Adipocyte (in vitro differentiated cells): ENCODE measurements at regions not wholly inside any gene's neighbourhood (a gene's known extent, or its start where the extent isn't known, plus 50 kb on each side); places are given as distances from the start of the nearest gene placed in this dataset.

Experiments
- DNase-seq: peaks from one replicate; pipeline ENCODE4 v3.0.0-alpha.2; 2015; ENCODE audit warnings: low read depth
- H3K27me3 ChIP-seq: replicated peaks from 2 replicates; pipeline ENCODE4 v1.7.0; 2013; ENCODE audit warnings: mild to moderate bottlenecking, low read length, moderate library complexity; ENCODE audit not compliant: control insufficient read depth, insufficient read depth
- H3K36me3 ChIP-seq: 2 replicates; pipeline ENCODE4 v1.7.0; 2013; ENCODE audit warnings: low read length, mild to moderate bottlenecking, moderate library complexity; ENCODE audit not compliant: control insufficient read depth, insufficient read depth, severe bottlenecking
- H3K4me1 ChIP-seq: 2 replicates; pipeline ENCODE4 v1.7.0; 2013; ENCODE audit warnings: mild to moderate bottlenecking, low read length, moderate library complexity; ENCODE audit not compliant: control insufficient read depth, insufficient read depth
- H3K4me3 ChIP-seq: 2 replicates; pipeline ENCODE4 v1.7.0; 2013; ENCODE audit warnings: mild to moderate bottlenecking, low read length, moderate library complexity
- H3K9ac ChIP-seq: 2 replicates; pipeline ENCODE4 v1.7.0; 2013; ENCODE audit warnings: mild to moderate bottlenecking, low read length, moderate library complexity
- H3K9me3 ChIP-seq: 2 replicates; pipeline ENCODE4 v1.7.0; 2013; ENCODE audit warnings: mild to moderate bottlenecking, low read length, moderate library complexity; ENCODE audit not compliant: control insufficient read depth

- H3K27me3 ChIP-seq, result no peaks in the 10 kb centered on the region
- no peak overlapping the region for H3K4me3 ChIP-seq
- H3K36me3 ChIP-seq, result no peaks in the 10 kb centered on the region
- H3K9ac ChIP-seq, result no peak overlapping the region
- no peak for DNase-seq
- no peaks in the 10 kb centered on the region for H3K9me3 ChIP-seq
- no peaks in the 10 kb centered on the region for H3K4me1 ChIP-seq
Observed at GRCh38 chr3:67305160-67305559, 307.1 kb downstream of the KBTBD8 start.

GRCh38 chr3:67305922-67306321 lies 307.8 kb downstream of the KBTBD8 start:
- no peaks in the 10 kb centered on the region for H3K9me3 ChIP-seq
- H3K27me3 ChIP-seq, result no peaks in the 10 kb centered on the region
- H3K9ac ChIP-seq, result no peak overlapping the region
- H3K4me3 ChIP-seq, result no peak overlapping the region
- no peak for DNase-seq
- H3K4me1 ChIP-seq, result no peaks in the 10 kb centered on the region
- no peaks in the 10 kb centered on the region for H3K36me3 ChIP-seq

GRCh38 chr3:67311440-67311839 lies 313.3 kb downstream of the KBTBD8 start:
- Histone ChIP-seq H3K9ac (no peak overlapping the region), H3K27me3 (no peaks in the 10 kb centered on the region), H3K9me3 (no peaks in the 10 kb centered on the region), H3K4me1 (no peaks in the 10 kb centered on the region), H3K4me3 (no peak overlapping the region), H3K36me3 (no peaks in the 10 kb centered on the region)
- DNase-seq, result no peak

GRCh38 chr3:67312155-67312554 lies 314.0 kb downstream of the KBTBD8 start:
- no peak overlapping the region for H3K9ac ChIP-seq
- no peaks in the 10 kb centered on the region for H3K9me3 ChIP-seq
- H3K36me3 ChIP-seq, result no peaks in the 10 kb centered on the region
- H3K4me3 ChIP-seq, result no peak overlapping the region
- DNase-seq, result peak; percentile 1
- H3K4me1 ChIP-seq, result no peaks in the 10 kb centered on the region
- H3K27me3 ChIP-seq, result no peaks in the 10 kb centered on the region

GRCh38 chr3:67318162-67318561 lies 320.1 kb downstream of the KBTBD8 start:
- Histone ChIP-seq H3K27me3 (no peaks in the 10 kb centered on the region), H3K9me3 (peaks cover 6% of the 10 kb centered on the region)

GRCh38 chr3:67324554-67324953 lies 326.4 kb downstream of the KBTBD8 start:
- no peak for DNase-seq
- Histone ChIP-seq H3K27me3 (no peaks in the 10 kb centered on the region), H3K36me3 (no peaks in the 10 kb centered on the region), H3K4me1 (no peaks in the 10 kb centered on the region), H3K4me3 (no peak overlapping the region), H3K9ac (no peak overlapping the region), H3K9me3 (peaks cover 5% of the 10 kb centered on the region)

More at GRCh38 chr3:67318162-67318561, 320.1 kb downstream of the KBTBD8 start:
- H3K36me3 ChIP-seq, result no peaks in the 10 kb centered on the region
- no peaks in the 10 kb centered on the region for H3K4me1 ChIP-seq
- no peak overlapping the region for H3K4me3 ChIP-seq
- no peak for DNase-seq
- no peak overlapping the region for H3K9ac ChIP-seq
